ENCODE measurements at regions not wholly inside any gene's neighbourhood (a gene's known extent, or its start where the extent isn't known, plus 50 kb on each side); places are given as distances from the start of the nearest gene placed in this dataset.

DNA sequence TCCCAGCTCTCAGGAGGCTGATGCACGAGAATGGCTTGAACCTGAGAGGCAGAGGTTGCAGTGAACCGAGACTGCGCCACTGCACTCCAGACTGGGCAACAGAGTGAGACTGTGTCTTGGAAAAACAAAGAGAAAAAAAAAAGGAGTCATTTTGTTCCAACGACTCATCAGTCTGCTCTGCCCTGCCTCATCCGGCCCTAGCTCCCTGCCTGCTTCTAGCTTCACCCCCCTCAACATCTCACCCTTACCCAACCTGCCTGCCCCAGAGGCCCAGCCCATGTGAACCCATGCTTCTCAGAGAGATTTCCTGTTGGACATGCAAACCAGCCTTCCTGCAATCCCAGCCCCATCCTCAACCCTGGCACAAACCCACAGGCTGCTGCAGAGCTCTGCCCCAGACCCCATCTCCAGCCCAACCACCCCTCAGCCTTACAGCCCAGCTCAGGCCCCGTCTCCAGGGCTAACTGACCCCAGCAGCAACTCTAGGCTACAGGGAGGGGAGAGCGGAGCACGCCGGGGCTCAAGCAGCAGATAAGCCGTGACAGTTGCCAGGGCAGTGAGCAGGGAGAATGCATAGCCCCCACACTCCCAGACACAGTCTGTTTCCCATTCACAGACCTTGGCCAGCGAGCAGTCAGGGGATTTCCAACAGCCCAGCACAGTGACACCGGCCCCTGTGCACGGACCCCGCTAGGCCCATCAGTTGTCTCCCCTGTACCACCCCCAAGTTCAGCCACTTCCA, 86.0 kb upstream of the KCTD7 start:
- no peak for TF ChIP-seq POLR2A (IDR thresholded peaks at IDR 0.05; ENCODE audit: low read depth, low read length)
- no peak for TF ChIP-seq POLR2AphosphoS5 (IDR thresholded peaks at IDR 0.05; ENCODE audit: low read depth, low read length)

Measured in GM12891 (cell line).